ENCODE measurements at regions not wholly inside any gene's neighbourhood (a gene's known extent, or its start where the extent isn't known, plus 50 kb on each side); places are given as distances from the start of the nearest gene placed in this dataset.
"Not testable (repeated sequence)": the region's sequence is repeated elsewhere in the genome, so short reads cannot be mapped to it uniquely, and the experiment has no call there.

DNA sequence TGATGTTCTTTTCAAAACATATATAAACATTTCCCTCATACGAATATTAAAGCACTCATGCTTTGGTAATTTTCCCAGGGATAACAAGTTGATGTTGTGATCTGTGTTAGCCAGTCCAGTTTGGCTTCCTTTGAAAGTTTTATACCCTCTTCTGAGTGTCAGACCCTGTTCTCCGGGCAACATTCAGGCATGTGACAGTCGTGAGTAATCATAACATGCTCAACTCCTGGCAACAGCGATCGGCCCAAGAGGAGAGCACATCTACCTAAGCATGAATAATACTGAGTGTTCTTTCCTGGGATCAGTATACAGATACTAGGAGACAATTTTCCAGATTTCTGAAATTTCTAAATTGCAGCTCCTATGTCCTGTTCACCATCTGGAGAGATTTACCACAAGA, 1086.4 kb downstream of the CDH8 start:
- DNase-seq, result no peak

DNA sequence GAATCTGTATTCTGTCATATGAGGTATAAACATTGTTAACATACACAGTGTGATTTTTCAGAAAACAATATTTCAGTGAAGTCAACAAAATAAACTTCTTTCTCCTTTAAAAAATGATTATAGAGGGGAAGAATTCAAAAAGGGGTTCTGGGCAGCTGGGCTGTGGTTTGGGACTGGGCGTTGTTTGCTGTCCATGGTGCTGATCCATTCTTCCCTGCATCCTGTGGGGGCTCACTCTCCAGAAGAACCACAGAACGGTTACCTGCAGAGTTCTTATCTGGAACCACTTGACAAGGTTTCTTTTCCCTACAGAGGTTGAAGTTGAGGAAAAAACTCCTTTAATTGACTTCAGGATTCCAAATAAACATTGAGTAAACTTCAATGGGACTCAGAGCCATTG, 1091.0 kb downstream of the CDH8 start:
- DNase-seq, result no peak

DNA sequence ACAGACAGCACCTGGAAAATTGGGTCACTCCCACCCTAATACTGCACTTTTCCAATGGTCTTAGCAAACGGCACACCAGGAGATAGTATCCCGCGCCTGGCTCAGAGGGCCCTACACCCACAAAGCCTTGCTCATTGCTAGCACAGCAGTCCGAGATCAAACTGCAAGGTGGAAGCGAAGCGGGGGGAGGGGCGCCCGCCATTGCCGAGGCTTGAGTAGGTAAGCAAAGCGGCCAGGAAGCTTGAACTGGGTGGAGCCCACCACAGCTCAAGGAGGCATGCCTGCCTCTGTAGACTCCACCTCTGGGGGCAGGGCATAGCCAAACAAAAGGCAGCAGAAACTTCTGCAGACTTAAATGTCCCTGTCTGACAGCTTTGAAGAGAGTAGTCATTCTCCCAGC, 1100.0 kb downstream of the CDH8 start:
- not testable (repeated sequence) for DNase-seq

- no peak for DNase-seq
Measured at GRCh38 chr16:60932600-60932999, 1103.6 kb downstream of the CDH8 start.

DNA sequence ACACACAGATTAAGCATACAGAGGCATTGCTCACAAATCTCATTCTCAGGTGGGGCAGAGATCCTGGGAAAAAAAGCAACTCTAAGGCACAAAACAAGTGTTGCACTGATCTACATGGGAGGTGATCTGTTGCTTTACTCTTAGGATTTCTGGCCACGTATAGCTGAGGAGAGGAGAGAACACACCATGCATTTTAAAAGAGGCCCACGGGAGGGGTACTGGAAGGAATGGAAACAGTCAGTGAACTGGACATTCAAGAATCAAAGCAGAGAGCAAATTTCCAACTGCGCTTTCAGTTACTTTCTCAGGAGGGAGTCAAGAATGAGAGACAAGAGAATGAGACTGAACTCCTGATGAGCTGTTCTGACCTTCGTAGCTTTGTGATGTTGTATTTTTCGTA, 1105.9 kb downstream of the CDH8 start:
- no peak for DNase-seq

GRCh38 chr16:60922920-60923319, 1113.3 kb downstream of the CDH8 start:
- DNase-seq, result no peak

DNA sequence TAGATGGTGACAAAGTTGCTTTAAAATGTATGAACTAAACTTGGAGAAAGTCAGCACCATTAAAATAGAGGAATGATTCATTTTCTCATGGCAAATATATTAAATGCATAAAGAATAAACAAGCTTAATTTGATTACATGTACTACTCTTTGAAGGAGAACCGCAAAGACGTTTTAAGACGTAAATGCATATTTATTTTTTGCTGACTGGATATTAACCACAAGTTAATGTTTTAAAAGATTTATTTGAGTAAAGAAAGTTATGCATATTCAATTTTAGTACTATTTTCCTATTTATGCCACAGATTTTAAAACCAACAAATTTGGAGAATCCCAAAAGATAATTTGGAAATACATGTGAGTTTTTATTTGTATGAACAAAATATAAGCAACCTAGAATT, 1121.9 kb downstream of the CDH8 start:
- DNase-seq, result no peak

GRCh38 chr16:60907645-60908044, 1128.6 kb downstream of the CDH8 start:
- no peak for DNase-seq

GRCh38 chr16:60905811-60906210, 1130.4 kb downstream of the CDH8 start:
- no peak for DNase-seq

DNA sequence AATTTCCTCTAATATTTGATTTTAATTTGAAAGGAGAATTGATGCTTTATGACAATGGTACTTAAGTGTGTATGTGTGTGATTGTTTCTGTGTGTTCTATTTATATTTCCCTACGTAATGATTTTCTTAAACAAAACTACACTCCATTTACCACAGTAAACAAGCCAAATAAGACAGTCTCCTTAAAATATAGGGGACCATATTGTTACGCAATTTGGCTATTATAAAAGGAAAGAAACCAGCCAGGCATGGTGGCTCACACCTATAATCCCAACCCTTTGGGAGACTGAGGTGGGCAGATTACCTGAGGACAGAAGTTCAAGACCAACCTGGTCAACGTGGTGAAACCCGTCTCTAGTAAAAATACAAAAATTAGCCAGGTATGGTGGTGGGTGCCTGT, 1134.1 kb downstream of the CDH8 start:
- no peak for DNase-seq

DNA sequence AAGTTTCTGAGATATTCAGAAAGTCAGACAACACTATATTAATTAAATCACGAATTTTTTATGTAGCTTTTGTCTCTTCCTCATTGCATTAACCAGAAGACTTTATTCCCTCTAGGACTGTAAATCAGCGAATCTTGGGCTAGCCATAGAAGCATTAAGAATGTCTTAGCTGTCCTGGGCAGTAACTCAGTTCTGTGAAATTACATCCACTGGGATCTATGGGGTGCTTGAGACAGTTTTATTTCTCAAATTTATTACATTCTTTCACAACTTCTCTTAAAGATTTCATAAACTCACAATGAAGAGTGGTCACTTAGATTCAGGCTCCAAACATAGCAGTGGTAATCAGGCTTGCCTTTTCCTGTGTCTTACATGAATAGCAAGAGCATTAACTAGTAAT, 1153.4 kb downstream of the CDH8 start:
- DNase-seq, result no peak

- DNase-seq, result no peak
Measured at GRCh38 chr16:60852635-60853034, 1183.6 kb downstream of the CDH8 start.

DNA sequence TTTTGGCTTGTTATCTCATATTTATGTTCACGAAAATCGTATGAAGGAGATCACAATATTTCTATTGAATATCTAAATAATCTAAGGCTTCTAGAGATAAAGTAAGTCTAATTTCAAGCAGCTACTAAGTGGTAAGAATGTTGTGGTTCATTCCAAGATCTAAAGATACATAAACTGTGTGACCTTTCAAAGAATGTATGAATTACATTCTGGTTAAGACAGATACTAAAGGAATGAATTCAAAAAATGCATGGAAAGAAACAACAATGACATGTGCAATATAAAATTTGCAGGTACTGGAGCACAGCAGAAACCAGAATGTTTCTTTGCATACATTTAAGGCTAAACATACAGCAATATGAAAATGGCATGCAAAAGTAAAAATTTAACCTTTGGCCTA, 1214.6 kb downstream of the CDH8 start:
- DNase-seq, result no peak

DNA sequence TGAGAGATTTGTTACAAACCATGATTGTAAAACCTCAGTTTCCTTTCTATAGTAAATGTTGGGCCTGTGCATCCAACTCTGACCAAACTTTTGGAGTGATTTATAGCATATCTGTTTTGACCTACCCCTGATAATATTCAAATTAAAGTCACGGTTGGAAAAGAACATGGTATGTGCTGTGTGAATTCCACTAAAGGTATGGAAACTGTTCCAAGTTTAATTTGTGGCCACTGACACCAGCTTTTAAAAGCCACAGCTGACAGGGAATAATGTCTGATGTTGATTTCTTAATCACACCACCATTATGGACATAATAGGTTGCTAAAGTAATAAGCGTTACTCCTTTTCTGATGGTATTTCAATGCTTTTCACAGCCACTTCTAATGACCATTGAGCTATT, 1215.9 kb downstream of the CDH8 start:
- no peak for DNase-seq

DNA sequence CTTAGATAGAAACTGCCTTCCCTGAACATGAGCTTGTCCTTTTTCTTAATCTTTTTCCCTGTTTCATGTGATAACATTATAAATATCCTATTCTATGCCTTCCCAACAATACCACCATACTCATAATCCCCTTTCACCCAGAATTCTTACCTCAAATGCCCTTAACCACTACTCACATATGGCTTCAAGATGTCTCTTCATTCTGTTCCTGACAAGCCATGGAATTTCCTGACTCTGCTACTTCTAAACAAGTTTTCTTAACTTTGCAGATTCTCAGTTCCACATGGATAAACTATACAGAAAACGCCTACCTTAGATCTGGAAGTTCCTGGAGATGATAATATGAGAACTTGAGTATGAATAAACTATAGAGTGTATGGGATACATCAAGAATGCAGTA, 1217.8 kb downstream of the CDH8 start:
- no peak for DNase-seq

DNA sequence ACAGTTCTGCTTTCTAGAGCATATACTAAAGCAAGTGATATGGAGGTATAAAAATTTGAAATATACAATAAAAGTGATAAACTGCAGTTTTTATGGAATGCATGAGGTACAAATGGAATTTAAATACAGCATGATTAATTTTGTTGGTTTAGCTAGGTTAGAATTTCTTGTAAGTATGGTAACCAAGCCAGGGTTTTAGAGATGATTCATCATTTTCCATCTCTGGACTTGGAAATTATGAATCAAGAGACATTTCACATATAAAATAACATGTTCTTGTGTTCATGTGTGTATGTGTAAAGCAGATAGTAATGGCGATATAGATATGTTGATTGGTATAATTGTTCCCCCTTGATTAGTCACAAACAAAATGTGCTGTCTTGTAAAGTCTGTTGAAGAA, 1219.8 kb downstream of the CDH8 start:
- no peak for DNase-seq

GRCh38 chr16:60815865-60816264, 1220.4 kb downstream of the CDH8 start:
- no peak for DNase-seq

DNA sequence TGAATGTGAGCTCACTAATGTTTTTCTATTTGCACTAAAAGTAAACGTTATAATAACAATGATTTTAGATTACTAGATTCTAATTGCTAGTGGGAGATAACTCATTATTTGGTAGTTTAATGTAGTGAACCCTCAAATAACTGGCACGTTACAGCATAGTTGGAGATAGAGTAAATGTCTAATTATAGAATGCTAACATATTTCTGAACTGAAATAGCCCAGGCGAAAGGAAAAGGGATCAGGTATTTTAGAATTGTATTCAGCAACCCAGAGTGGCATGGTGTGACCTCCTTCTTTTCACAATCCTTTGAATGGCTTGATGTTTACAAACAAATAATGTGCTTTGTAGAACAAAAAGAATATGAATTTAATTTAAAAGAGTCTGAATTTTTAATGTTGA, 1221.2 kb downstream of the CDH8 start:
- no peak for DNase-seq

DNA sequence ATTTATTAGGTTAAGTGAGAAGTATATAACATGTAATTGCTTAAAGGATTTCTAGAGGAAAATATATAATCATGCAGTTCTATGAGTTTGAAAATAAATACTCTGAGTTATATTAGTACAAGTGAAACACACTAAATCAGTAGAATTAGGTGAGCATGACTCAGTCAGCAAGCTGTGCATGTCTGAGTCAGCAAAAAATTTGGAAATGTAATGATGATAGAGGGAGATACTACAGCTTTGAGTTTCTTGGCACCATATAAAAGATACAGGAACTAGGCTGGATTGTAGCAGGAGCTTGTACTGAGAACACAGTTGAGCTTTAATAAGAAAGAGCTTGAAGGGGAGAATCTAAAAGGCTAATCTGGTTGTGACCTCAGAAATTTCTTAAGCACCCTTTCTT, 1224.6 kb downstream of the CDH8 start:
- DNase-seq, result no peak

DNA sequence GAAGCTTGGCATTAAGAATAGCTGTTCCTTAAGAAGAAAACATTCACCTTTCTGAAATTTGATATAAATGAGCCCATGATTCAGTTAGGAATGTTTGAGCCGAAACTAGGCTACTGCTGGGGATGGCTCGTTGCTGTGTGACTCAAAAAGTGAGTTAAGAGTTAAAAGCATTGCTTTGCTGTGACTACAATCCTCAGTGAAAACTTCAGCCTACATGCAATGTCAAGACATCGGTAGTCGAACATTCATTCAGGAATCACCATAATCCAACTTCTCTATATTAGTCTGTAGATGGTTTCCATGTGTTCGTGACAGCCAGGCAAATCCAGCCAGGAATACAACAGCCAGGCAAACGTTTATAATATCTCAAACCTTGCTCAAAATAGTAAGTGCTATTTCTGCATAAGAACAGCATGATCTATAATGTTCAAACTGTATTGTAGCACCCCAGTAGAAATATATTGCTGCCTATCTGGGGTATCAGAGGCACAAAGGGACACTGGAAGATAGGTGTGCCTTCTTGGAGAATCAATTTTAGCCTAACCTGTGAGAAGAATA, 1225.1 kb downstream of the CDH8 start:
- no peak for DNase-seq

DNA sequence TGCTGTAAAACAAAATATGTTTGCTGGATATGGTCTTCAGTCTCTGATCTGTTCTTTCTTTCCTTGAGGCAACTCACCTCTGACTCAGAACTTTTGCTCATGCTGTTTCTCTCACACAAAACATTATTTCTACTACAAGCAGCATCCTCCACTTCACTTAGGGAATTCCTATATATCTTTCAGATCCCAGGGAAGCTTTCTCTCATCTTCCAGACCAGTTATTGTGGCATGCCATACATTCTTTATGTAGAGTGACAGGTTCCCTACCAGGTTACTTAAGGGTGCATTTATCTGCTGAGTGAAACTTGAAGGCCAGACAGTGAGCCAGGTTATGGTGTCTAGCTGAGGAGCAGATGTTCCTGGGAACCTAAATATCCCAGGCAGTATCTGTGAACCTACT, 1226.0 kb downstream of the CDH8 start:
- no peak for DNase-seq

GRCh38 chr16:60792437-60792836, 1243.8 kb downstream of the CDH8 start:
- DNase-seq, result no peak

DNA sequence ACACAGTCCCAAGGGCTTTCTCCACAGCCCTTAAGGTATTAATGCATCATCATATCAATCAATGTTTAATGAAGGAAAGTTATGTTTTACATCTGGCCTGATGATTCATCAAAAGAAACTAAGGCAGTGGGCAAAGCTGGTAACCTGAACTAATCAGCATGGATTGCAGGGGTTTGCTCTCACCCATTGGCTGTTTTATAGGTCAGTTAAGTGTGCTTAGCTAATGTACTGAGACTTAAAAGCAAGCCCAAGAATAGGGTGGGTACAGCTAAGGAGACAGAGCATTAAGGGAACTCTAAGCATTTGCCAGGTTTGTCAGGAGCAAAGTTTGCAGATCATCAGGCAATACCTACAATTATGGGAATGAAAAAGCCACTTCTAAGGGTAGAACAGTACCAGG, 1247.6 kb downstream of the CDH8 start:
- no peak for DNase-seq

DNA sequence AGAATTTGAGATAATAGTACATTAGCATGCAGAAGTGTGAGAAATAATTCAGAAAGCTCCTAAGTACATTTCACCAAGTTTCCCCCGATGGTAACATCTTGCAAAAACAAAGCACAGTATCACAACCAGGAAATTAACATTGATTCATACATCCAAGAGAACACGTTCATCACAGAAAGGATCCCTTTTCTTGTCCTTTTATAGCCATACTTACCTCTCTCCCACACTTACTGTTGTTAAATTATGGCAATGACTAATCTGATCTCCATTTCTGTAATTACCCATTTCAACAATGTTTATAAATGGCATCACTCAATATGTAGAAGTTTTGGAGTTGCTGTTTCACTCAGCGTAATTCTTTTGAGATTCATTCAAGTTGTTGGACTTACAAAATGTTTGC, 1260.0 kb downstream of the CDH8 start:
- DNase-seq, result no peak

GRCh38 chr16:60771138-60771537, 1265.1 kb downstream of the CDH8 start:
- no peak for DNase-seq

DNA sequence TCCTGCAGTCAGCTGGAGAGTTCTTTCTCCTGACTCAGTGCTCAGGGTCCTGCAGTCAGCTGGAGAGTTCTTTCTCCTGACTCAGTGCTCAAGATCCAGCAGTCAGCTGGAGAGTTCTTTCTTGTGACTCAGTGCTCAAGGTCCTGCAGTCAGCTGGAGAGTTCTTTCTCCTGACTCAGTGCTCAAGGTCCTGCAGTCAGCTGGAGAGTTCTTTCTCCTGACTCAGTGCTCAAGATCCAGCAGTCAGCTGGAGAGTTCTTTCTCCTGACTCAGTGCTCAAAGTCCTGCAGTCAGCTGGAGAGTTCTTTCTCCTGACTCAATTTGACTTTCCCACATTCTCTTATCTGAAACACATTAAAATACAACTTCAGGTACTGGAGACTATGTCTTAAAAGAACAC, 1265.9 kb downstream of the CDH8 start:
- DNase-seq, result not testable (repeated sequence)

Data from activated CD4-positive, alpha-beta T cell treated with anti-CD3 and anti-CD28 coated beads for 4 hours (primary cell).